GM18511 (cell line): ENCODE measurements at regions not wholly inside any gene's neighbourhood (a gene's known extent, or its start where the extent isn't known, plus 50 kb on each side); places are given as distances from the start of the nearest gene placed in this dataset.
"Not testable (repeated sequence)": the region's sequence is repeated elsewhere in the genome, so short reads cannot be mapped to it uniquely, and the experiment has no call there.

Experiments used
- ATAC-seq: cut with Tn5 transposase; IDR thresholded peaks from one replicate; pipeline ENCODE4 v1.9.1; 2021; ENCODE audit warnings: mild to moderate bottlenecking, moderate library complexity; ENCODE audit not compliant: unreplicated experiment

DNA sequence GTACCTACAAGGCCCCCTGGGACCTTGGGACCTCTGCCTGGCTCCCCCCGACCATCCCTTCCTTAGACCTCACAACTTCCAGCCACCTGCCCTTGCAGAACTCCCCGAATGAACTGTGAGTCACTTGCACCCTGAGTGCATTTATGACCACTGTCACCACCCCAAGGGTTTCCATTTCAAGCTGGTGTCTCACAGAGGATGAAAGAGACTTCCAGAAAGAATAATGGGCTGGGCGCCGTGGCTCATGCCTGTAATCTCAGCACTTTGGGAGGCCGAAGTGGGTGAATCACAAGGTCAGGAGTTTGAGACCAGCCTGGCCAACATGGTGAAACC is 124.5 kb upstream of the CIBAR2 start:
- no peak for ATAC-seq

GRCh38 chr16:85237817-85238216 is 125.5 kb upstream of the CIBAR2 start:
- ATAC-seq, result no peak

DNA sequence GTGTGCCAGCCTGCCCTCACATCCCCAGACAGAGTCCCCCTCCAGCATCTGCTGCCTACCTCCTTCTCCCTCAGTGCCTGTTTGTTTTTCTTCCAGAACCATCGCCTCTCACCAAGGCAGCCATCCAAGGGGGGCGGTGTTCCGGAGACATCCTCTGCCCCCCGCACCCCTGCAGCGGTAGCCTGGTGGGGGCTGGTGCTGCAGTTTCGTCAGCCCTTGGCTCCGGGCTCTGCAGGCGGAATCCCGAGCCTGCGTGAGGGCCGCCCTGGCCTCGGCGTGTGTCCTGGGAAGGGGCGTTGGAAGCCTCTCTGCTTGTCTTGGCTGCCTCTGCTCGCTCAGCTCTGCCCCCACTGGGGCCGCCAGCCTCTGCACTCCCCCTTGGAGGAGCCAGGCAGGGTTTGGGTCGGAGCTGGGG is 126.0 kb upstream of the CIBAR2 start:
- no peak for ATAC-seq

GRCh38 chr16:85239239-85239638 is 127.0 kb upstream of the CIBAR2 start:
- ATAC-seq, result no peak

DNA sequence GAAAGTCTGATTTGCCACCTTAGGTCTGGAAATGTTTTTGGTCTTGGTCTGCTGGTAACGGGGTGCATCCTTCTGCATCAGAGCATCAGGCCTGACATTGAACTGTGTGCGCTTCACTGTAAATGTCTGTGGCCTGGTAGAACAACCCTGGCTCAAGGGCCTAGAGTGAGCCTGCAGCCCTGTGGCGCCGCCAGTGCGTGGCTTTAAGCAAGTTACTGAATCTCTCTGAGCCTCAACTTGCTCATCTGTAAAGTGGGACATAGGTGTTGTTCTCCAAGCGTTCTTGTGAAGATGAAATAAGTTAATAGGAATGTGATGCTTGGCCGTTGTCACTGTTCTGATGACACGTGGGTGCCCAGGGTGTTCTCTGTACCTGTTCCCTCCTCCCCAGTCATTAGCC is 127.6 kb upstream of the CIBAR2 start:
- ATAC-seq, result no peak

DNA sequence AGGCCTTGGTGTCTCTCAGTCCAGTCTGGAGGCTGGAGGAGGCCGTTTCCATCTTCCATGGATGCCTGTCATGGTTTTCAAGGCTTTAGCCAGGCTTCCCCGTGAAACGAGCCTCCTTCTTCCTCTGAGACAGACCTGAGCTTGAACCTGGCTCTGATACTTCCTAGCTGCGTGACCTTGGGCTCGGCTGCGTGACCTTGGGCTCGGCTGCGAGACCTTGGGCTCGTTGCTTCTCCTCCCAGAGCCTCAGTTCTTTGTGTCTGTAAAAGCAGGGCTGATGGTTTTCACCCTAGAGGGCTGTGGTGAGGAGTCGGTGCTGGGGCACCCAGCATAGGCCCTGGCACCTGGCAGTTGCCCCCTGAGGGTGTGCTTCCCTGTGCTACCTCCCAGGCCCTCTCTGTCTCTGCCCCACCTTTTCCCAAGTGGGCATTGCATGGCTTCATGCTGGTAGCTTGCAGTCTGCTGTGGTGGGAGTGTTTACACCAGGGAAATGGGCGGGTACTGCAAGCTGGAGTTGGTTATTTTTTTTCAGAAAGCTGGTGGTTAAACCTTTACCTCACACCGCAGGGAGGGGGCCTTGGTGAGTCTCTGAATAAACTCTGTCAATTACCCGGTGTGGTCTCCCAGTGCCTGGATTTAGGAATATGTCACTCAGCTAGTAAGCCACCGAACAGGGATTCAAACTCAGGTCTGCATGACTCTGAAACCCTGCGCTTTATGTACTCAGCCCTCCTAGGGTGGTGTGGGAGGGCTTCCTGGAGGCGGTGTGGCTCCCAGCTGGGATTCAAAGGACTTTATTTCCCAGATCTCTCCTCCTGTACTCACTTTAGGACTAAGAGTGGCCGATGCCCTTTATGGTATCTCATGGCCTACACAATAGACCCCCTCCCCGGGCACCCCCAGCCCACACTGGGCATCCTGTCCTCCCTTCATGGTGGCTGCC is 129.0 kb upstream of the CIBAR2 start:
- ATAC-seq, result no peak

DNA sequence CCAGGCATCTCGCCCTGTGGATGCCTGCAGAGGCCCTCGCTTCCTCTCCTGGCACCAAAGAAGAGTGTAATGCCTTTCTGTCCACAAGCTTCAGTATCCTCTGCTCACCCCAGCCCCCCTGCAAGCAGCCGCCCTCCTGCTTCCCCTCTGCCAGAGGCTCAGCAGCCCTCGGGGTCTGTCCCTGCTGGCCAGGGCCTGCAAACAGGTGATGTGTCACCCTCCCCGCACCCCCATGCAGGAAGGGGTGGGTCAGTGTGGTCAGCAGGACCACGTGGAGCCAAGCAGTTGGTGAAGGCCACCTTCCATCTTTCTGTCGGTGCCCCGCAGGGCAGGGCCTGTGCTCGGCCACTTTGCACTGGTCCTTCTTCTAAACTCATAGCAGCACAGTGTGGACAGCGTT is 129.9 kb upstream of the CIBAR2 start:
- ATAC-seq, result no peak

GRCh38 chr16:85243308-85243707 is 131.0 kb upstream of the CIBAR2 start:
- ATAC-seq, result no peak

- not testable (repeated sequence) for ATAC-seq
Observed at GRCh38 chr16:85244452-85244851, 132.2 kb upstream of the CIBAR2 start.

- no peak for ATAC-seq
Observed at GRCh38 chr16:85245307-85246172, 133.3 kb upstream of the CIBAR2 start.

- ATAC-seq, result no peak
Observed at GRCh38 chr16:85246473-85246872, 134.2 kb upstream of the CIBAR2 start.

DNA sequence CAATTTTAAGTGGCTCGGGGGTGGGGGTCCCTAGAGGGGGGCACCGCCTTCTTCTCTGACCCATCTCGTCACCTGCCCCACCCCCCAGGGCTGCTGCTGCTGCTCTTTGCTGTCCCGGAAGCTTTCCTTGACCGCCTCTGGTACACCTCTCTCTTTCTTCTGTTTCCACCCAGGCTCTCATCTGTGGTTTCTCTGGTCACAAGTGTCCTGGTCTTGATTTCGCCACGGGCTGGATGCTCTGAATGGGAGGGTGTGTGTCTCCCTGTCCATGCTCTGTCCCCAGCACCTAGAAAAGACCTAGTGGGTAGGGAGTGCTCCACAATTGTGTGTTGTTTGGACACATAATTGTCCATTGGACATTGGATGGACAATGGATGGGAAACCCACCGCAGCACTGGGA is 134.7 kb upstream of the CIBAR2 start:
- ATAC-seq, result no peak

DNA sequence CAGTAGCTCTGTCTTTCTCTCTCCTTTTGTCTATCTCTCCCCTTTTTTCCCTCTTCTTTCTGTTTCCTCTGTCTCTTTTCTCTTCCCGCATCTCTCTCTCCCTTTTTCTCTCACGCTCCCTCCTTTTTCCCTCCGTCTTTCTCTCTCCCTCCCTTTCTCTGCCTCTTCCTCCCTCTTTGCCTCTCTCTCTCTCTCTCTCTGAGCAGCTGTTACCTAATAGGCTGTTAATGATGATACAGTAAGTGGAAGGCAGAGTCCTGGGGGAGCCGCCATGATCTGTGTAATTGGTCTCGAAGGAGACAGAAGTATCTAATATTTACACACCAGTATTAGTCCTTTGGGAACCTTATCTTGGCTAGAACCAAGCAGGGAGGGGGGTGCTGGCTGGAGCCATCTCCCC is 136.1 kb upstream of the CIBAR2 start:
- ATAC-seq, result no peak

DNA sequence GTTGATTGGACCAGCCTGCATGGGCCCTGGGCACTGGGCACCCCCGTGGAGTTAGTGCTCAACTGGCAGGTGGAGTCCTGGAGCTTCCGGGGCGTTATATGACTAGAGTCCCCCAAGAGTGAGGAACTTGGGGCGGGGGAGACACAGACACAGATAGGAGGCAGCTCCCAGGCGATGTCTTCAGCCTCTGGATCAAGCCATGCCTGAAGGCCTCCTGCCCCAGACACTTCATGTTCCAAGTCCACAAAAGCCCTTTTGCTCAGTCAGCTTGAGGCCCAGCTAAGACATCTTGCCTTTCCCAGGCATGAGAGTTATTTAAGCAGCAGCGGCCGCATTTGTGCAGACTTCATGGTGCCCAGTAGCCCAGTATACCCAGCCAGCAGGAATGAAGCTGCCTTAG is 136.6 kb upstream of the CIBAR2 start:
- no peak for ATAC-seq

DNA sequence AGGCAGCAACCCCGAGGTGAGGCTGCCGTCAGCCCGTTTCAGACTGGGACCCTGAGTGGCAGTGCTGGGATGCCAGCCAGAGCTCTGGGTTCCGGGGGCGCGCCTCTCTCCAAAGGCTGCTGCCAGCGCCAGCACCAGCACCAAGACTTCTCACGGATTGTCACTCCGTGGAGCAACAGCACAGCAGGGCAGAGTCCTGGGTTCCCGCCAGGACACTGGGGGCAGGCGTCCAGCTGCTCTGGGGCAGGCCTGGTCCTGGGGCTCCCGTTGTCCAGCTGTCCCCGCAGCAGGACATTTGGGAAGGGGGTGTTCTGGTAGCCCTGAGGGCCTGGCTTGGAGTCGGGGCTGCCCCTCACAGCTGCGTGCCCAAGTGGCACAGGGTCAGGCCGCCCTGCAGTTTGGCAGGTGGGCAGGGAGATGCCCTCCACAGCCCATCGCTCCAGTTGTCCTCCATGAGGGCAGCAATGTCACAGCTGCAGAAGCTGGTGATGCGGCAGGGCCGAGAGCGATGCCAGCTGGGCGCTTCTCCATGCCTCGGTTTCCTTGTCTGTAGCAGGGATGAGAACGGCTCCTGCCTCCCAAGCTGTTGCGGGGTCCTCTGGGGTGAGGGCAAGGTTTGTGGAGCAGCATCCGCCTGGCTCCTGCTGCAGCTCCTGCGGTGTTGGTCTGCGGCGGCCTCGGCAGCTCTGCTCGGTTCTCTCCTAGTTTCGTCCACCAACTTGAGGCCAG is 137.3 kb upstream of the CIBAR2 start:
- ATAC-seq, result no peak

GRCh38 chr16:85250147-85250463 is 137.8 kb upstream of the CIBAR2 start:
- ATAC-seq, result no peak

DNA sequence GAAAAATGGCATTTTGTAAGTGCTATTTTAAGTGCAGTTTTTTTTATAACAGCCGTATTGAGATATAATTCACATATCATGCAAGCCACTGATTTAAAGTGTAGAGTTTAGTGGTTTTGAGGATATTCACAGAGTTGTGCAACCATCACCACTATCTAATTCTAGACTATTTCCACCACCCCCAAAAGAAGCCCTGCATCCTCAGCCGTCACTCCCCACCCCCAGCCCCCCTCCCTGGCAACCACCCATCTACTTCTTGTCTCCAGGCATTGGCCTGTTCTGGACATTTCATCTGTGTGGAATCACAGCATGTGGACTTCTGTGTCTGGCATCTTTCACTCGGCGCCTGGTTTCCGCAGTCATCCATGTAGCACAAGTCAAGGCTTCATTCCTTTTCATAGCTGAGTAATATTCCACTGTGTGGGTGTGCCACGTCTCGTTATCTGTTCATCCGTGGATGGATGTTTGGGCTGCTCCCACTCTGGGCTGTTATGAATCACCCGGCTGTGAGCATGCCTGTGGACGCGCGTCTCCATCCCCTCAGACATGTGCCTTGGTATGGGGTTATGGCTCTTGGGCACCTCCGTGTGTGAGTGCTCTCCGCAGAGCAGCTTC is 138.4 kb upstream of the CIBAR2 start:
- ATAC-seq, result no peak

- ATAC-seq, result no peak
Observed at GRCh38 chr16:85251225-85251760, 139.0 kb upstream of the CIBAR2 start.

DNA sequence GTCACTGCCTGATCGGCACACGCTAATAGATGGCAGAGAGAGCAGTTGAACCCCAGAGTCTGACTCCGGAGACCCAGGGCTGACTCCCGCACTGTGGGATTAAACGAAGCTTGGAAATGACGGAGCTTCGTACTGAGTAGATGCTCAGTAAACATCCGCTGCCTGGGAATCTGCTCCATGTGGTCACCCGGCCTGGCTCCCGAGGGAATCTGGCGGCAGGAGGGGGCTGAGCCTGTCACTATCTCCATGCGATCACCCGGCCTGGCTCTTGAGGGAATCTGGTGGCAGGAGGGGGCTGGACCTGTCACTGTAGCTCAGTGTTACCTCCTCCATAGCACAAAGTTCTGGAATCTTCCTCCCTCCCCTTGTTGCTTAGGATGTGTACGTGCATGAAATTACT is 139.7 kb upstream of the CIBAR2 start:
- no peak for ATAC-seq

- ATAC-seq, result no peak
Observed at GRCh38 chr16:85252461-85252860, 140.2 kb upstream of the CIBAR2 start.
